Stimulated activated CD4-positive, alpha-beta T cell treated with anti-CD3 and anti-CD28 coated beads, Interleukin-4, amount 100 ng/mL, for 1 hour (primary cell): ENCODE measurements at regions not wholly inside any gene's neighbourhood (a gene's known extent, or its start where the extent isn't known, plus 50 kb on each side); places are given as distances from the start of the nearest gene placed in this dataset.

Source experiments
- DNase-seq: peaks from one replicate; pipeline ENCODE4 v3.0.0-alpha.2; 2020

DNA sequence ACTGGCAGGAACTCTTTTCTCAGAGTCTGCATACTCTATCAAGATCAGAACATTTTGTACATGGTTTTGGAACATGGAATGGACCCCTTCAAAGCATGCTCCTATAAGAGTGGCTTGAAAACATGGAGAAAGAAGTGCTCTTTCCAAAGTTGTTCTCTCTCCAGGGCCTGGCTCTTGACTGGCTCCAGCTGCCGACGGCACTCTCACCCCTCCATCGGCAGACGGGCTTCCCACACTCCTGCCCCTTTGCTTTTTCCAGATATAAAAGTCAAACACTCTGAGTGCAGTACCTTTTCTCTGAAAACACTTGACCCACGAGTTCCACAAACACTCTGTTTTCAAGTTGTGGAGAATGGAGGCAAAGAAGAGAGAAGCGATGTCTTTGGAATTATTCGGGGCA is 72.5 kb upstream of the ONECUT1 start:
- no peak for DNase-seq

GRCh38 chr15:52858782-52859176 is 68.6 kb upstream of the ONECUT1 start:
- DNase-seq, result no peak

DNA sequence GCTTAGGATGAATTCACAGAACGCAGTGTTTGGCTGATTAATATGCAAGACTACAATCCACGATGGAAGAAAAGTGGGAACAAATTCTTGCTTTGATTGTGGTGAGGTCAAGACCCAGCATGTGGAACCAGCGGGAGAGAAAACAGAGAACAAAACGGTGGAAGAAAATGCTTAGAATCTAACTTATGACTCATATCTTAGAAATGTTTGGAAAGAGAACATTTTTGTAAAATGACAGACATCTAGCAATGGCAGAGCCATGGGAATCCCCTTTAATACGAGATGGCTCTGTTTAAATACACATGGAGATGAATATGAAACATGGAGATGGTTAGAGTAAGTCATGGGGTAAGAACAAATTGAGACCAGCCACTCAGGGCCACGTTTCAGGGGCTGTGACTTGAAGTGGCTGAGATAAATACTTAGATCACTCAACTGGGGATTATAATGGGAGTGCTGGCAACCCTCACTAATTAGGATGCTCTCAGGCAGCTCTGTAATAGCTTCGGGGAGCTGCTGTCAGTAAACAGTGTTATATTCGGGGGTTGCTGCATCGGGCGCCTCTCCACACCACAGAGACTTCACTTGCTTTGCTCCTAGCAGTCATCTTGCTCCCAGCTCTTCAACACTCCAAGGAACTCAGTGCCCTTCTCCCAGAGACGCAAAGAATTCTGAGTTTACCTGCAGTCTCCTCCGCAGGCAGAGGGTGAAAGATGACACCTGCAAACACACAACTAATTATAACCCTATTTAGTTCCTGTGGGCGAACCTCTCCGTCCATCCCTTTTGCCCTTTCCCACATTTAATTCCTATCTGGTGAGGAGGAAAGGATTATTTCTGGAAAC is 68.0 kb upstream of the ONECUT1 start:
- DNase-seq, result no peak

DNA sequence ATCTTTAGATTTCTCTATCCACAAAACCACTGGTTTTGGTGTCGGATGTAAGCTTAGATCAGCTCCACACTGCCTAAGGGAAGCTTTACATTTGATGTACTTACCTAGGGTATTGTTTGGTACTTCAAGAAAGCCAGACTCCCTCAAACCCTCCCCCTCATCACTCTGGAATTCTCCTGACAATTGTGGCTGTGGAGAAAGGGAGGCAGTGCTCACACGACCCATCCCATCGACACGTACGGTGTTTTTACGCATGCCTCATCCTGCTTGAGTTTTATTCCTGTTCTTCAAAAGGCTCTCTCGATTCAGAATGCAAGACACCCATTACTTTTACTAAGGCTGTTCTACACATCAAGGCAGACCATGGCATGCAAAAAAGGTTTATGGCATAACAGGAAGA is 67.3 kb upstream of the ONECUT1 start:
- DNase-seq, result no peak

DNA sequence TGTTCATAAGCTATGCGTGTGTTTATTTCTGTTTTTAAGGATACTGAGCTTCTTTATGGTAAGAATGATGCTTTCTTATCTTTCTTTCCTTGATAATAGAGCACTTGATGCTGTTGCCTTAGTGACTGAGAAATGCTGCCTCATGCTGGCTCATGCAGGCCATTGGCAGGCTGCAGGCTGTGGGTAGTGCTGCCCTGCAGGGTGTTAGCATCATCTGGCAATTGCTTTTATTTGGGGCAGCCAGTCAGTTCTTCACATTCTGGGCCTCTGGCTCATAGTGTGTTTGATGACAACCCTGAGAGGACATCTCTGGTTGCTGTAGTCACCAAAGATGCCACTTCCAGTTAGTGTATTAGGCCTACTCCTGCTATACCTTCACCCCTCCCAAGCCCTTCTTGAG is 66.2 kb upstream of the ONECUT1 start:
- no peak for DNase-seq

- no peak for DNase-seq
These were observed 65.0 kb upstream of the ONECUT1 start for GRCh38 chr15:52855157-52855556.

- DNase-seq, result no peak
These were observed 54.7 kb upstream of the ONECUT1 start for GRCh38 chr15:52844823-52845222.
